Liver (tissue), 8 donors: ENCODE measurements at regions not wholly inside any gene's neighbourhood (a gene's known extent, or its start where the extent isn't known, plus 50 kb on each side); places are given as distances from the start of the nearest gene placed in this dataset.

Source experiments
- DNase-seq: peaks from one replicate; pipeline ENCODE4 v3.0.0-alpha.2; 2017; ENCODE audit warnings: low spot score
- H3K27ac ChIP-seq, 2 donors: one replicate each; pipeline ENCODE4 v1.7.0; 2013; ENCODE audit warnings: inconsistent platforms in 2 of 2, low read length in 2 of 2, control low read depth in 1 of 2, low read depth in 1 of 2, mild to moderate bottlenecking in 1 of 2
- H3K27me3 ChIP-seq, 4 donors: one replicate each; pipeline versions ENCODE4 v1.6.1 to v1.7.0; 2013; ENCODE audit warnings: low read length in 3 of 4, inconsistent platforms in 1 of 4, mild to moderate bottlenecking in 1 of 4, moderate library complexity in 1 of 4; ENCODE audit not compliant: control insufficient read depth in 4 of 4, insufficient read depth in 4 of 4
- H3K36me3 ChIP-seq, 4 donors: one replicate each; pipeline versions ENCODE4 v1.6.1 to v1.7.0; 2013; ENCODE audit warnings: low read length in 3 of 4, mild to moderate bottlenecking in 3 of 4, low read depth in 1 of 4, moderate library complexity in 1 of 4; ENCODE audit not compliant: control insufficient read depth in 4 of 4, insufficient read depth in 3 of 4
- H3K4me1 ChIP-seq, 4 donors: one replicate each; pipeline versions ENCODE4 v1.6.1 to v1.7.0; 2013; ENCODE audit warnings: low read length in 3 of 4, mild to moderate bottlenecking in 3 of 4, moderate library complexity in 1 of 4; ENCODE audit not compliant: control insufficient read depth in 4 of 4, insufficient read depth in 4 of 4
- H3K4me3 ChIP-seq, 3 donors: one replicate each; pipeline versions ENCODE4 v1.6.1 to v1.7.0; 2013; ENCODE audit warnings: low read length in 3 of 3, control low read depth in 1 of 3, low read depth in 1 of 3, mild to moderate bottlenecking in 1 of 3
- H3K9ac ChIP-seq, 2 donors: one replicate each; pipeline ENCODE4 v1.7.0; 2013; ENCODE audit warnings: low read length in 2 of 2, mild to moderate bottlenecking in 2 of 2, moderate library complexity in 2 of 2, control low read depth in 1 of 2, low read depth in 1 of 2
- H3K9me3 ChIP-seq, 4 donors: one replicate each; pipeline versions ENCODE4 v1.6.1 to v1.7.0; 2013; ENCODE audit warnings: low read length in 3 of 4; ENCODE audit not compliant: control insufficient read depth in 4 of 4
- CTCF ChIP-seq: fragments of 150-350 bp; IDR thresholded peaks from 2 replicates; pipeline ENCODE4 v1.5.1; 2017; ENCODE audit warnings: improper control_type of control experiment, low read depth, low read length; ENCODE audit not compliant: missing input control
- EGR1 ChIP-seq, 2 donors: IDR thresholded peaks; 2 replicates each; pipeline ENCODE4 v1.6.1; 2016 to 2018; ENCODE audit warnings: antibody characterized with exemption in 2 of 2, low read depth in 2 of 2
- FOXA1 ChIP-seq: IDR thresholded peaks from 2 replicates; pipeline ENCODE4 v1.6.1; 2016; ENCODE audit warnings: antibody characterized with exemption
- GABPA ChIP-seq, 2 donors: IDR thresholded peaks in 1 of 2; conservative IDR thresholded peaks in 1 of 2; 2 replicates each; pipeline ENCODE4 v1.6.1; 2016; ENCODE audit warnings: antibody characterized with exemption in 2 of 2, mild to moderate bottlenecking in 1 of 2, moderate library complexity in 1 of 2
- HNF4A ChIP-seq, 2 donors: conservative IDR thresholded peaks; 2 replicates each; pipeline ENCODE4 v1.6.1; 2016; ENCODE audit warnings: antibody characterized with exemption in 2 of 2, mild to moderate bottlenecking in 2 of 2
- NR2F2 ChIP-seq: IDR thresholded peaks from 2 replicates; pipeline ENCODE4 v1.6.1; 2016; ENCODE audit warnings: antibody characterized with exemption
- RAD21 ChIP-seq, 2 donors: IDR thresholded peaks; 2 replicates each; pipeline ENCODE4 v1.6.1; 2016; ENCODE audit warnings: antibody characterized with exemption in 2 of 2, mild to moderate bottlenecking in 2 of 2
- RXRA ChIP-seq, 2 donors: IDR thresholded peaks; 2 replicates each; pipeline ENCODE4 v1.6.1; 2017 to 2018; ENCODE audit warnings: antibody characterized with exemption in 2 of 2, mild to moderate bottlenecking in 1 of 2
- SP1 ChIP-seq: IDR thresholded peaks from 2 replicates; pipeline ENCODE4 v1.6.1; 2018; ENCODE audit warnings: antibody characterized with exemption, mild to moderate bottlenecking
- TAF1 ChIP-seq: conservative IDR thresholded peaks from 2 replicates; pipeline ENCODE4 v1.6.1; 2016; ENCODE audit warnings: antibody characterized with exemption, mild to moderate bottlenecking
- YY1 ChIP-seq: IDR thresholded peaks from 2 replicates; pipeline ENCODE4 v1.6.1; 2016; ENCODE audit warnings: antibody characterized with exemption, mild to moderate bottlenecking
- WGBS: extraction: QIAGEN DNeasy Blood & Tissue Kit; methylation state at CpG from one replicate; pipeline ENCODE4 v1.1.7; 2013; 5-methylcytosine and 5-hydroxymethylcytosine counted together
- TF ChIP-seq, protein P1 (sequence below): IDR thresholded peaks from 2 replicates; pipeline ENCODE4 v1.6.1; 2016; ENCODE audit warnings: antibody characterized with exemption, mild to moderate bottlenecking
- TF ChIP-seq, protein P2 (sequence below): IDR thresholded peaks from 2 replicates; pipeline ENCODE4 v1.6.1; 2016; ENCODE audit warnings: antibody characterized with exemption
- TF ChIP-seq, protein P3 (sequence below): IDR thresholded peaks from 2 replicates; pipeline ENCODE4 v1.6.1; 2016; ENCODE audit warnings: antibody characterized with exemption
- TF ChIP-seq, protein P4 (sequence below): IDR thresholded peaks from 2 replicates; pipeline ENCODE4 v1.6.1; 2016; ENCODE audit warnings: antibody characterized with exemption
- donor health status: healthy.
- donor health status: healthy.
- donor health status: healthy.
- donor health status: healthy.
- donor health status: healthy.

DNA sequence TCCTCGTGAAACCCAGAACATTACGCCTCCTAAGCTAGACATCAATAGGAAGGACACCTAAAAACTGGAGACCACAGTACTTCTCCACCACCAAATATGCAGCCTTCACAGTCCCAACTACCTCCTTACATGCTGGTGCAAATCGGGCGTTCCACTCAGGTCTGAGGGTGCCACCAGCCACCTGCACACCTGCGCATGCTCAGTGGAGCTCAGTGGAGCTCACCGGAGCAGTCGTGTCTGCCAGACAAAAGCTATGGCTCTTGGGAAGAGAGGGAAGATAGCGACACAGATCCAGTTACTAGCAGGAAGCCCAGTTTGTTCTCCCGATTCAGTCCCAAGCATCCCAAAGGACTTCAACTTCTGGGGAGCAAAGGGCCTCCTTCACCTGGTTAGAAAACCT is 237.1 kb downstream of the TSHZ3 start:
- H3K4me3 ChIP-seq = no peak overlapping the region
- no peaks in the 10 kb centered on the region for H3K9me3 ChIP-seq
- H3K27me3 ChIP-seq = peaks cover 0 to 6% (median 0%) of the 10 kb centered on the region in 4 donors
- no peak overlapping the region for H3K27ac ChIP-seq
- no peak overlapping the region for H3K9ac ChIP-seq
- no peak for DNase-seq
- 79% methylated on average over 9 of the region's 9 CpGs for WGBS
- H3K4me1 ChIP-seq = no peaks in the 10 kb centered on the region
- TF ChIP-seq GABPA (IDR thresholded peaks at IDR 0.05 in 1 of 2, conservative IDR thresholded peaks at IDR 0.05 in 1 of 2) = no peak
- no peak for TF ChIP-seq YY1
- TF ChIP-seq TAF1 = no peak
- TF ChIP-seq, protein P1, sequence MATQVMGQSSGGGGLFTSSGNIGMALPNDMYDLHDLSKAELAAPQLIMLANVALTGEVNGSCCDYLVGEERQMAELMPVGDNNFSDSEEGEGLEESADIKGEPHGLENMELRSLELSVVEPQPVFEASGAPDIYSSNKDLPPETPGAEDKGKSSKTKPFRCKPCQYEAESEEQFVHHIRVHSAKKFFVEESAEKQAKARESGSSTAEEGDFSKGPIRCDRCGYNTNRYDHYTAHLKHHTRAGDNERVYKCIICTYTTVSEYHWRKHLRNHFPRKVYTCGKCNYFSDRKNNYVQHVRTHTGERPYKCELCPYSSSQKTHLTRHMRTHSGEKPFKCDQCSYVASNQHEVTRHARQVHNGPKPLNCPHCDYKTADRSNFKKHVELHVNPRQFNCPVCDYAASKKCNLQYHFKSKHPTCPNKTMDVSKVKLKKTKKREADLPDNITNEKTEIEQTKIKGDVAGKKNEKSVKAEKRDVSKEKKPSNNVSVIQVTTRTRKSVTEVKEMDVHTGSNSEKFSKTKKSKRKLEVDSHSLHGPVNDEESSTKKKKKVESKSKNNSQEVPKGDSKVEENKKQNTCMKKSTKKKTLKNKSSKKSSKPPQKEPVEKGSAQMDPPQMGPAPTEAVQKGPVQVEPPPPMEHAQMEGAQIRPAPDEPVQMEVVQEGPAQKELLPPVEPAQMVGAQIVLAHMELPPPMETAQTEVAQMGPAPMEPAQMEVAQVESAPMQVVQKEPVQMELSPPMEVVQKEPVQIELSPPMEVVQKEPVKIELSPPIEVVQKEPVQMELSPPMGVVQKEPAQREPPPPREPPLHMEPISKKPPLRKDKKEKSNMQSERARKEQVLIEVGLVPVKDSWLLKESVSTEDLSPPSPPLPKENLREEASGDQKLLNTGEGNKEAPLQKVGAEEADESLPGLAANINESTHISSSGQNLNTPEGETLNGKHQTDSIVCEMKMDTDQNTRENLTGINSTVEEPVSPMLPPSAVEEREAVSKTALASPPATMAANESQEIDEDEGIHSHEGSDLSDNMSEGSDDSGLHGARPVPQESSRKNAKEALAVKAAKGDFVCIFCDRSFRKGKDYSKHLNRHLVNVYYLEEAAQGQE = no peak
- TF ChIP-seq RAD21 (IDR thresholded peaks at IDR 0.05) = no peak
- TF ChIP-seq HNF4A (conservative IDR thresholded peaks at IDR 0.05) = no peak
- TF ChIP-seq, protein P2, sequence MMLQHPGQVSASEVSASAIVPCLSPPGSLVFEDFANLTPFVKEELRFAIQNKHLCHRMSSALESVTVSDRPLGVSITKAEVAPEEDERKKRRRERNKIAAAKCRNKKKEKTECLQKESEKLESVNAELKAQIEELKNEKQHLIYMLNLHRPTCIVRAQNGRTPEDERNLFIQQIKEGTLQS = no peak
- no peak for TF ChIP-seq SP1
- TF ChIP-seq, protein P3, sequence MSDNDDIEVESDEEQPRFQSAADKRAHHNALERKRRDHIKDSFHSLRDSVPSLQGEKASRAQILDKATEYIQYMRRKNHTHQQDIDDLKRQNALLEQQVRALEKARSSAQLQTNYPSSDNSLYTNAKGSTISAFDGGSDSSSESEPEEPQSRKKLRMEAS = no peak
- TF ChIP-seq FOXA1 = no peak
- no peak for TF ChIP-seq NR2F2
- no peak for TF ChIP-seq RXRA (IDR thresholded peaks at IDR 0.05)
- no peaks in the 10 kb centered on the region for H3K36me3 ChIP-seq

DNA sequence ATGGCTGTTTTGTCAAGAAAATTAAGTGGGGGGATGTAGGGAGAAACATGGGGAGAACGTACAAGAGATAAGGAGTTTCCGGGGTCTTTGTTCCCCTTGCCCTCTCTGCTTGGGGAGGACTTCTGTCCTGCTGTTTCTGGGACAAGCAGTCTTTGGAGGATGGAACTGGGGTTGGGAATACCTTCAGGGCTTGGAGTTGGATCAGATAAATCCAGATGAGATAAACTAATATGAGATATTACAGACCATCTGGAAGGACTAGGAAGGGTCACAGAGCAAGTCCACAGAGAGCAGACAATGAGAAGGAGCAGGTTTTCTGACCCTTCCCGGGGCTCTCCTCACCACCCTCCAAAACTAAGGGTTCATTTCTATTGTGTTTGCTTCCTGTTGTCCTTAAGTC is 237.5 kb downstream of the TSHZ3 start:
- Histone ChIP-seq H3K4me1 (no peaks in the 10 kb centered on the region), H3K4me3 (no peak overlapping the region), H3K9ac (no peak overlapping the region), H3K9me3 (no peaks in the 10 kb centered on the region), H3K27me3 (peaks cover 0 to 6% (median 0%) of the 10 kb centered on the region in 4 donors), H3K27ac (no peak overlapping the region), H3K36me3 (no peaks in the 10 kb centered on the region)
- TF ChIP-seq RAD21 (IDR thresholded peaks at IDR 0.05) (no peak), EGR1 (IDR thresholded peaks at IDR 0.05; ENCODE audit: low read depth in 2 of 2) (no peak), NR2F2 (no peak), HNF4A (conservative IDR thresholded peaks at IDR 0.05) (no peak), CTCF (no peak), SP1 (no peak)
- TF ChIP-seq, protein P4, sequence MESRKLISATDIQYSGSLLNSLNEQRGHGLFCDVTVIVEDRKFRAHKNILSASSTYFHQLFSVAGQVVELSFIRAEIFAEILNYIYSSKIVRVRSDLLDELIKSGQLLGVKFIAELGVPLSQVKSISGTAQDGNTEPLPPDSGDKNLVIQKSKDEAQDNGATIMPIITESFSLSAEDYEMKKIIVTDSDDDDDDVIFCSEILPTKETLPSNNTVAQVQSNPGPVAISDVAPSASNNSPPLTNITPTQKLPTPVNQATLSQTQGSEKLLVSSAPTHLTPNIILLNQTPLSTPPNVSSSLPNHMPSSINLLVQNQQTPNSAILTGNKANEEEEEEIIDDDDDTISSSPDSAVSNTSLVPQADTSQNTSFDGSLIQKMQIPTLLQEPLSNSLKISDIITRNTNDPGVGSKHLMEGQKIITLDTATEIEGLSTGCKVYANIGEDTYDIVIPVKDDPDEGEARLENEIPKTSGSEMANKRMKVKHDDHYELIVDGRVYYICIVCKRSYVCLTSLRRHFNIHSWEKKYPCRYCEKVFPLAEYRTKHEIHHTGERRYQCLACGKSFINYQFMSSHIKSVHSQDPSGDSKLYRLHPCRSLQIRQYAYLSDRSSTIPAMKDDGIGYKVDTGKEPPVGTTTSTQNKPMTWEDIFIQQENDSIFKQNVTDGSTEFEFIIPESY = no peak
- TF ChIP-seq, protein P2 = no peak
- no peak for DNase-seq
- WGBS = 74% methylated on average over 3 of the region's 3 CpGs
